PC-3 (cell line): ENCODE measurements at regions not wholly inside any gene's neighbourhood (a gene's known extent, or its start where the extent isn't known, plus 50 kb on each side); places are given as distances from the start of the nearest gene placed in this dataset.
A peak's percentile ranks its signal among the peaks of the same experiment; 100 is the strongest.

Source experiments
- ATAC-seq: fragments of 200-7000 bp; cut with Tn5 transposase; 2 replicates; pipeline ENCODE4 v1.9.1; 2020; ENCODE audit warnings: mild to moderate bottlenecking, moderate library complexity
- BruUV-seq: library from RNA; stranded (reverse); fragments of 400-500 nt; replicated peaks from 2 replicates; lab custom pipeline; 2021; lab: Mats Ljungman, UMichigan
- CTCF ChIA-PET: fragments of 300-600 bp; sonication (Branson Sonifier 250); formaldehyde crosslinking; loops from one replicate; lab custom pipeline; 2022; ENCODE audit warnings: antibody characterized with exemption; lab: Charles Lee
- POLR2A ChIA-PET: fragments of 300-600 bp; sonication (Branson Sonifier 250); formaldehyde crosslinking; loops from one replicate; lab custom pipeline; 2022; ENCODE audit warnings: antibody characterized with exemption; ENCODE audit not compliant: unreplicated experiment; lab: Charles Lee
- DNase-seq: peaks from one replicate; pipeline ENCODE4 v3.0.0-alpha.2; 2015
- H2AFZ ChIP-seq: fragments of 300-600 bp; sonication (generic); 2 replicates; pipeline ENCODE4 v1.6.0; 2016; ENCODE audit warnings: antibody characterized with exemption, low read length
- H3F3A ChIP-seq: fragments of 300-600 bp; sonication (generic); one replicate; pipeline ENCODE4 v1.6.0; 2017; ENCODE audit warnings: antibody characterized with exemption, low read length, control low read depth, mild to moderate bottlenecking; ENCODE audit not compliant: unreplicated experiment
- H3K27ac ChIP-seq: fragments of 300-600 bp; sonication (generic); 2 replicates; pipeline ENCODE4 v1.5.1; 2016; ENCODE audit warnings: mild to moderate bottlenecking, low read length
- H3K27me3 ChIP-seq: fragments of 300-600 bp; sonication (generic); 2 replicates; pipeline ENCODE4 v1.6.1; 2016; ENCODE audit warnings: low read length, mixed read lengths
- H3K36me3 ChIP-seq: fragments of 300-600 bp; sonication (generic); 2 replicates; pipeline ENCODE4 v1.6.1; 2016; ENCODE audit warnings: low read depth, mixed run types, low read length, mixed read lengths
- H3K4me1 ChIP-seq: fragments of 300-600 bp; sonication (generic); 2 replicates; pipeline ENCODE4 v1.5.1; 2016; ENCODE audit warnings: low read length; ENCODE audit not compliant: insufficient read depth
- H3K4me2 ChIP-seq: fragments of 300-600 bp; sonication (generic); 2 replicates; pipeline ENCODE4 v1.6.0; 2016; ENCODE audit warnings: low read length
- H3K4me3 ChIP-seq: fragments of 300-600 bp; sonication (generic); 2 replicates; pipeline ENCODE4 v1.5.1; 2016; ENCODE audit warnings: mild to moderate bottlenecking, low read length, mixed read lengths
- H3K79me2 ChIP-seq: fragments of 300-600 bp; sonication (generic); 2 replicates; pipeline ENCODE4 v1.6.1; 2017; ENCODE audit warnings: low read length, mixed read lengths
- H3K9ac ChIP-seq: fragments of 300-600 bp; sonication (generic); 2 replicates; pipeline ENCODE4 v1.6.0; 2016; ENCODE audit warnings: mild to moderate bottlenecking, low read length
- H3K9me2 ChIP-seq: fragments of 300-600 bp; sonication (generic); replicated peaks from 2 replicates; pipeline ENCODE4 v1.6.1; 2016; ENCODE audit warnings: mixed run types, low read length, mixed read lengths
- H3K9me3 ChIP-seq: fragments of 300-600 bp; sonication (generic); 2 replicates; pipeline ENCODE4 v1.6.1; 2016; ENCODE audit warnings: low read length, mixed read lengths
- H4K20me1 ChIP-seq: fragments of 300-600 bp; sonication (generic); 2 replicates; pipeline ENCODE4 v1.6.1; 2016; ENCODE audit warnings: low read length, mixed read lengths
- EZH2 ChIP-seq: fragments of 300-600 bp; sonication (generic); IDR thresholded peaks from one replicate; pipeline ENCODE4 v1.6.1; 2017; ENCODE audit warnings: antibody characterized with exemption, mild to moderate bottlenecking, low read length; ENCODE audit not compliant: unreplicated experiment
- EZH2phosphoT487 ChIP-seq: fragments of 300-600 bp; sonication (generic); IDR thresholded peaks from 2 replicates; pipeline ENCODE4 v1.6.1; 2018; ENCODE audit warnings: mild to moderate bottlenecking, antibody characterized with exemption, low read length, borderline replicate concordance
- intact Hi-C: fragments of 100-400 bp; cut with micrococcal nuclease; formaldehyde crosslinking; loops from 2 replicates; pipeline ENCODE4 v1.9.0; 2023
- TF ChIP-seq, protein P1 (sequence below): fragments of 300-600 bp; sonication (generic); conservative IDR thresholded peaks from 2 replicates; pipeline ENCODE4 v1.5.1; 2017; ENCODE audit warnings: antibody characterized with exemption, low read depth, mild to moderate bottlenecking, low read length

DNA sequence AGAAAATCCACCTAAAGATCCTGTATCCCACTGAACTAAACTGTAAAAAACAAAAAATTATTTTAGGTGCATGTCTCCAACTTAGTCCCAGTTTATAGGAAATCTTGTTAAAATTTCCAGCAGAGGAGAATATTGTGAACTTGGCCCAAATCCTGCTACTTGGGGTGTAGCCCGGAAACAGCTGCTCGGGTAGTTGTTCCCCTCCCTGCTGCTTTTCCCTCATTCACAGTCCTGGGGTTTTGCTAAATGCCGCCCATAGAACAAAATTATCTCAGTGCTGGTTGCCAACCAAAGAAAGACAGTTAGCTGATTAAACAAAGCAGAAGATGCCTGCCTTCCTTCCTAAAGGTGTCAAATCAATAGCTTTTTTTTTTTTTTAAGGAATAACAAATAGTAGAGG is 330.5 kb upstream of the KLF12 start:
- H3K27me3 ChIP-seq = no peaks in the 10 kb centered on the region
- no peaks in the 10 kb centered on the region for H3K9me3 ChIP-seq
- H3K27ac ChIP-seq = no peak overlapping the region
- H3K9me2 ChIP-seq = no peaks in the 10 kb centered on the region
- ChIA-PET POLR2A (interaction anchor here (0.5 kb wide), 2 partner anchors 41 to 1788 kb away, joined by 3 to 6 read pairs; no protein-coding TSS in a partner anchor), CTCF (no interaction called here)
- no peaks in the 10 kb centered on the region for H3K36me3 ChIP-seq
- no peaks in the 10 kb centered on the region for H4K20me1 ChIP-seq
- intact Hi-C loops = no loop called here
- ATAC-seq (no peak), DNase-seq (no peak)
- no peaks in the 10 kb centered on the region for H3K79me2 ChIP-seq
- no peaks in the 10 kb centered on the region for H3F3A ChIP-seq
- no peak for TF ChIP-seq EZH2
- no peak for TF ChIP-seq EZH2phosphoT487
- TF ChIP-seq, protein P1, sequence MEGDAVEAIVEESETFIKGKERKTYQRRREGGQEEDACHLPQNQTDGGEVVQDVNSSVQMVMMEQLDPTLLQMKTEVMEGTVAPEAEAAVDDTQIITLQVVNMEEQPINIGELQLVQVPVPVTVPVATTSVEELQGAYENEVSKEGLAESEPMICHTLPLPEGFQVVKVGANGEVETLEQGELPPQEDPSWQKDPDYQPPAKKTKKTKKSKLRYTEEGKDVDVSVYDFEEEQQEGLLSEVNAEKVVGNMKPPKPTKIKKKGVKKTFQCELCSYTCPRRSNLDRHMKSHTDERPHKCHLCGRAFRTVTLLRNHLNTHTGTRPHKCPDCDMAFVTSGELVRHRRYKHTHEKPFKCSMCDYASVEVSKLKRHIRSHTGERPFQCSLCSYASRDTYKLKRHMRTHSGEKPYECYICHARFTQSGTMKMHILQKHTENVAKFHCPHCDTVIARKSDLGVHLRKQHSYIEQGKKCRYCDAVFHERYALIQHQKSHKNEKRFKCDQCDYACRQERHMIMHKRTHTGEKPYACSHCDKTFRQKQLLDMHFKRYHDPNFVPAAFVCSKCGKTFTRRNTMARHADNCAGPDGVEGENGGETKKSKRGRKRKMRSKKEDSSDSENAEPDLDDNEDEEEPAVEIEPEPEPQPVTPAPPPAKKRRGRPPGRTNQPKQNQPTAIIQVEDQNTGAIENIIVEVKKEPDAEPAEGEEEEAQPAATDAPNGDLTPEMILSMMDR = no peak
- no peak overlapping the region for H3K9ac ChIP-seq
- H3K4me3 ChIP-seq = no peak overlapping the region
- H2AFZ ChIP-seq = no peak overlapping the region
- no TSS peak for BruUV-seq
- H3K4me2 ChIP-seq = no peak overlapping the region
- no peaks in the 10 kb centered on the region for H3K4me1 ChIP-seq

DNA sequence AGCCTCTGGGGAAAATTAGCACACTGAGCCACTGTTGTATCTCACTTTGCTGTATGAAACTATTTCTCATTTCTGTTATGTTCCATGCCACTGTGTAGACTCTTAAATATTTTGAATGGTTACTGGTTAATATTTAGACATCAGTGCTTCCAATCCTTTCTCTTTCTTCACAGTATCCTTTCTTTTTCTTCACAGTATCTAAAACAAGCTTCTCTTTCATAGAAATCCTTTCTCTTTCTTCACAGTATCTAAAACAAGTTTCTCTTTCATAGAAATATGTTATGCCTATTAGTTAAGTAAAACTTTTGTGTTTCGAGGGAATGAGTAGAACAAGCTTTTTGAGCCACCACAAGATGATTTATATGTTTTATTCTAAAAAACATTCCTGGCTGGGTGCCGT is 326.8 kb upstream of the KLF12 start:
- no peaks in the 10 kb centered on the region for H3K36me3 ChIP-seq
- H3K27ac ChIP-seq = no peak overlapping the region
- BruUV-seq = no TSS peak
- no peaks in the 10 kb centered on the region for H3K4me1 ChIP-seq
- H3K9me3 ChIP-seq = no peaks in the 10 kb centered on the region
- H3F3A ChIP-seq = no peaks in the 10 kb centered on the region
- no peaks in the 10 kb centered on the region for H3K9me2 ChIP-seq
- no peaks in the 10 kb centered on the region for H3K27me3 ChIP-seq
- ATAC-seq (no peak), DNase-seq (no peak)
- H3K79me2 ChIP-seq = no peaks in the 10 kb centered on the region
- no peak overlapping the region for H3K4me3 ChIP-seq
- ChIA-PET CTCF (no interaction called here), POLR2A (no interaction called here)
- H2AFZ ChIP-seq = no peak overlapping the region
- intact Hi-C loops = no loop called here
- H4K20me1 ChIP-seq = no peaks in the 10 kb centered on the region
- TF ChIP-seq, protein P1 = no peak
- TF ChIP-seq EZH2 = no peak
- no peak for TF ChIP-seq EZH2phosphoT487
- H3K9ac ChIP-seq = no peak overlapping the region
- H3K4me2 ChIP-seq = no peak overlapping the region

DNA sequence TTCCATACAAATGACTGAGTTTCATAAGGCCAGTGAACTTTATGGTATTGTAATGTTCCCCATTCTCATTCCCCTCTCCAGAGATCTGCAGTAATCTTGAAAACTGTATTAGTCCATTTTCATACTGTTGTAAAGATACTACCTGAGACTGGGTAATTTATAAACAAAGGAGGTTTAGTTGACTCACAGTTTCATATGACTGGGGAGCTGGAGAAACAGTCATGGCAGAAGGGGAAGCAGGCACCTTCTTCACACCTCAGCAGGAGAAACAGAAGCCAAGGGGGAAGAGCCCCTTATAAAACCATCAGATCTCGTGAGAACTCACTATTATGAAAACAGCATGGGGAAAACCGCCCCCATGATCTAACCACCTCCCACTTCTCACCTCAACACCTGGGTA is 318.7 kb upstream of the KLF12 start:
- H3K4me1 ChIP-seq = peaks cover 23% of the 10 kb centered on the region
- ATAC-seq = peak; percentile 18; the same call in 1 of the 2 replicates
- H3K9me3 ChIP-seq = no peaks in the 10 kb centered on the region
- peak overlapping the region; percentile 67 for H3K27ac ChIP-seq
- no peaks in the 10 kb centered on the region for H4K20me1 ChIP-seq
- BruUV-seq = no TSS peak
- POLR2A ChIA-PET = no interaction called here
- no peaks in the 10 kb centered on the region for H3K36me3 ChIP-seq
- H3K9ac ChIP-seq = peak overlapping the region; percentile 31; the same call in 1 of the 2 replicates
- H3K4me2 ChIP-seq = peak overlapping the region; percentile 25; the same call in 1 of the 2 replicates
- TF ChIP-seq EZH2phosphoT487 (no peak), EZH2 (no peak)
- TF ChIP-seq, protein P1 = no peak
- no peak for DNase-seq
- no peaks in the 10 kb centered on the region for H3F3A ChIP-seq
- CTCF ChIA-PET = no interaction called here
- no peak overlapping the region for H3K4me3 ChIP-seq
- H2AFZ ChIP-seq = no peak overlapping the region
- intact Hi-C loops = no loop called here
- H3K27me3 ChIP-seq = no peaks in the 10 kb centered on the region
- H3K9me2 ChIP-seq = no peaks in the 10 kb centered on the region
- H3K79me2 ChIP-seq = no peaks in the 10 kb centered on the region
